K562 (cell line): ENCODE measurements at regions not wholly inside any gene's neighbourhood (a gene's known extent, or its start where the extent isn't known, plus 50 kb on each side); places are given as distances from the start of the nearest gene placed in this dataset.

Experiments used
- ATAC-seq: fragments of 200-7000 bp; cut with Tn5 transposase; 3 replicates; pipeline ENCODE4 v1.9.1; 2020; ENCODE audit warnings: moderate library complexity
- BruUV-seq: library from RNA; stranded (reverse); fragments of 400-500 nt; replicated peaks from 2 replicates; lab custom pipeline; 2021; lab: Mats Ljungman, UMichigan
- CTCF ChIA-PET: fragments of 300-600 bp; formaldehyde crosslinking; extraction: SDS; loops from one replicate; lab custom pipeline; 2021; ENCODE audit warnings: low intra/inter-chr PET ratio; lab: Yijun Ruan, JAX
- POLR2A ChIA-PET: fragments of 300-600, 350-650 bp; sonication (Branson Sonifier 250); formaldehyde crosslinking; extraction: SDS; loops from one replicate; lab custom pipeline; 2021; ENCODE audit warnings: antibody characterized with exemption, inconsistent platforms; lab: Yijun Ruan, JAX
- DNase-seq, 4 experiments: peaks; one replicate each; pipeline versions ENCODE4 v3.0.0 to v3.0.0-alpha.2; 2011 to 2018; ENCODE audit warnings: low spot score in 3 of 4, mixed read lengths in 3 of 4; ENCODE audit errors: extremely low read depth in 1 of 4
- FAIRE-seq: peaks from 2 replicates; lab custom pipeline; 2011; peaks lifted over from hg19 to GRCh38; lab: Jason Lieb, UNC
- H2AFZ ChIP-seq: 2 replicates; pipeline ENCODE4 v1.6.0; 2011; ENCODE audit warnings: low read depth, low read length, control low read depth, inconsistent platforms
- H3K27ac ChIP-seq: fragments of 200-600 bp; 3 replicates; pipeline ENCODE4 v1.8.0; 2011; ENCODE audit warnings: low read depth, mild to moderate bottlenecking, control low read depth, inconsistent platforms, low read length, moderate library complexity, mixed read lengths; ENCODE audit errors: extremely low read depth
- H3K27me3 ChIP-seq, 2 experiments: fragments of 300-600 bp in 1 of 2; 2 replicates in 1 of 2; 3 replicates in 1 of 2; pipeline versions ENCODE4 v1.6.0 to v1.8.0; 2011; ENCODE audit warnings: inconsistent platforms in 2 of 2, low read length in 2 of 2, mild to moderate bottlenecking in 1 of 2, mixed read lengths in 1 of 2, moderate library complexity in 1 of 2; ENCODE audit not compliant: control insufficient read depth in 2 of 2, insufficient read depth in 2 of 2
- H3K36me3 ChIP-seq: fragments of 300-600 bp; 3 replicates; pipeline ENCODE4 v1.8.0; 2011; ENCODE audit warnings: mild to moderate bottlenecking, low read length, inconsistent platforms; ENCODE audit not compliant: control insufficient read depth, insufficient read depth
- H3K4me1 ChIP-seq, 2 experiments: fragments of 200-600 bp in 1 of 2; replicated peaks in 1 of 2; 2 replicates in 1 of 2; 3 replicates in 1 of 2; pipeline versions ENCODE4 v1.5.1 to v1.8.0; 2011; ENCODE audit warnings: inconsistent platforms in 2 of 2, low read length in 2 of 2, mild to moderate bottlenecking in 1 of 2, mixed read lengths in 1 of 2, moderate library complexity in 1 of 2; ENCODE audit not compliant: control insufficient read depth in 2 of 2, insufficient read depth in 2 of 2
- H3K4me2 ChIP-seq: 2 replicates; pipeline ENCODE4 v1.6.1; 2011; ENCODE audit warnings: low read length, control low read depth, inconsistent platforms, mixed read lengths; ENCODE audit not compliant: insufficient read depth
- H3K4me3 ChIP-seq: fragments of 200-600 bp; sonication (generic), shearing (Covaris generic); 2 replicates; pipeline ENCODE4 v1.5.1; 2016; ENCODE audit warnings: control low read depth, inconsistent platforms
- H3K79me2 ChIP-seq: fragments of 200-600 bp; 3 replicates; pipeline ENCODE4 v1.8.0; 2011; ENCODE audit warnings: low read length, inconsistent platforms; ENCODE audit not compliant: control insufficient read depth, insufficient read depth
- H3K9ac ChIP-seq, 2 experiments: 2 replicates each; pipeline versions ENCODE4 v1.6.0 to v1.6.1; 2011; ENCODE audit warnings: low read depth in 2 of 2, low read length in 2 of 2, control low read depth in 1 of 2, inconsistent platforms in 1 of 2, mild to moderate bottlenecking in 1 of 2, mixed read lengths in 1 of 2; ENCODE audit not compliant: insufficient read depth in 1 of 2
- H3K9me1 ChIP-seq: one replicate; pipeline ENCODE4 v1.6.0; 2011; ENCODE audit warnings: inconsistent platforms, mild to moderate bottlenecking, low read length, moderate library complexity; ENCODE audit not compliant: control insufficient read depth, insufficient read depth
- H3K9me3 ChIP-seq: replicated peaks from 2 replicates; pipeline ENCODE4 v1.5.1; 2011; ENCODE audit warnings: low read depth, low read length, inconsistent platforms; ENCODE audit not compliant: control insufficient read depth, insufficient read depth
- H4K20me1 ChIP-seq: replicated peaks from 2 replicates; pipeline ENCODE4 v1.6.1; 2011; ENCODE audit warnings: low read length, inconsistent platforms, mixed read lengths; ENCODE audit not compliant: control insufficient read depth, insufficient read depth
- TEAD1 ChIP-seq, 2 experiments: fragments of 450-650 bp in 1 of 2; sonication (generic) in 1 of 2; formaldehyde crosslinking; IDR thresholded peaks; 2 replicates each; pipeline versions ENCODE4 v1.4.0 to v1.8.0; 2020 to 2022; ENCODE audit warnings: mild to moderate bottlenecking in 2 of 2, missing genetic modification reagents in 1 of 2
- TEAD4 ChIP-seq, 2 experiments: sonication (generic) in 1 of 2; formaldehyde crosslinking in 1 of 2; IDR thresholded peaks; 2 replicates each; pipeline versions ENCODE4 v1.6.1 to v1.8.0; 2012 to 2022; ENCODE audit warnings: borderline replicate concordance in 1 of 2, inconsistent platforms in 1 of 2, low read length in 1 of 2, mild to moderate bottlenecking in 1 of 2, missing genetic modification reagents in 1 of 2
- WGBS: fragments of 100-300 bp; shearing (Covaris generic); methylation state at CpG from one replicate; pipeline ENCODE4 v1.1.6; 2016; ENCODE audit warnings: low coverage, mixed read lengths; ENCODE audit not compliant: insufficient coverage; ENCODE audit errors: missing lambda C conversion rate; 5-methylcytosine and 5-hydroxymethylcytosine counted together
- in situ Hi-C: fragments of 300-500 bp; cut with MboI; formaldehyde crosslinking; loops from 4 replicates; pipeline ENCODE4 v1.15.0; 2018; ENCODE audit warnings: inconsistent platforms, mixed read lengths
- intact Hi-C: fragments of 100-400 bp; cut with micrococcal nuclease; formaldehyde crosslinking; loops from 2 replicates; pipeline ENCODE4 v1.14.2; 2022
- TF ChIP-seq, protein P1 (sequence below), 3 experiments: fragments of 200-800 bp in 1 of 3; fragments of 250-450 bp in 1 of 3; fragments of 450-650 bp in 1 of 3; sonication (Bioruptor Pico) in 1 of 3; sonication (Bioruptor generic) in 1 of 3; formaldehyde crosslinking in 1 of 3; IDR thresholded peaks; 2 replicates each; pipeline versions ENCODE4 v1.6.1 to v1.8.0; 2016 to 2022; ENCODE audit warnings: mild to moderate bottlenecking in 2 of 3, missing genetic modification characterization in 2 of 3, missing compliant biosample characterization in 1 of 3, moderate library complexity in 1 of 3
- TF ChIP-seq, protein P2 (sequence below): fragments of 200-600 bp; sonication (generic); IDR thresholded peaks from one replicate; pipeline ENCODE4 v1.6.1; 2012; ENCODE audit warnings: mild to moderate bottlenecking, low read depth, low read length, inconsistent platforms
- TF ChIP-seq, protein P3 (sequence below): sonication (generic); formaldehyde crosslinking; IDR thresholded peaks from 2 replicates; pipeline ENCODE4 v1.8.1; 2022; ENCODE audit warnings: missing genetic modification reagents

DNA sequence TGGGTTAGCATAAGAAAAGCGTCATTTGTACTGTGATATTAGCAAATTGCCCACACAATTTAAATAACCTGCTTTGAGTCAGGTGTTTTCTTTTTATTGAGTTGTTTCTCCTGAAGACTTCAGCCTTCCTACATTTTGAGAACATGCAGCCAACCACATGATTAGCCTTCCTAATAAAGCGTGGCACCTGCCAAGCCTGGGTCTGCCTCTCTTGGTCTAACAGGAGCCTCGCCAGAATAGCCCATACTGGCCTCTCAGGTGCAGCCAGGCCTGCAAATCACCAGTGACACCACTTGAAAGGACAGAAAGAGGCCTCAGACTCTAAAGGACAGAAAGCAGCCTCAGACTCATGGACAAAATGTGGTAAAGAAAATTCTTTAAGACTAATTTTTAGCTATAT, 653.8 kb downstream of the BCL11A start:
- Histone ChIP-seq H3K79me2 (no peaks in the 10 kb centered on the region), H2AFZ (no peak overlapping the region), H3K4me2 (no peak overlapping the region), H3K27ac (no peak overlapping the region), H3K36me3 (no peaks in the 10 kb centered on the region), H3K9me1 (no peaks in the 10 kb centered on the region), H3K4me1 (no peaks in the 10 kb centered on the region), H3K9me3 (no peaks in the 10 kb centered on the region), H4K20me1 (no peaks in the 10 kb centered on the region), H3K4me3 (no peak overlapping the region), H3K9ac (no peak overlapping the region), H3K27me3 (no peaks in the 10 kb centered on the region)
- BruUV-seq, result no TSS peak
- no peak for ATAC-seq
- DNase-seq, result no peak
- CTCF ChIA-PET, result no interaction called here
- in situ Hi-C loops (no loop called here), intact Hi-C loops (no loop called here)
- no peak for FAIRE-seq
- WGBS, result 0% methylated on average over 3 of the region's 3 CpGs
- POLR2A ChIA-PET, result no interaction called here
- TF ChIP-seq TEAD1 (CRISPR knock-in tag; IDR thresholded peaks at IDR 0.05) (no peak), TEAD4 (IDR thresholded peaks at IDR 0.05; ENCODE audit: low read length) (no peak), TEAD4 (CRISPR knock-in tag; IDR thresholded peaks at IDR 0.05; ENCODE audit: borderline replicate concordance) (no peak)
- TF ChIP-seq, protein P1, sequence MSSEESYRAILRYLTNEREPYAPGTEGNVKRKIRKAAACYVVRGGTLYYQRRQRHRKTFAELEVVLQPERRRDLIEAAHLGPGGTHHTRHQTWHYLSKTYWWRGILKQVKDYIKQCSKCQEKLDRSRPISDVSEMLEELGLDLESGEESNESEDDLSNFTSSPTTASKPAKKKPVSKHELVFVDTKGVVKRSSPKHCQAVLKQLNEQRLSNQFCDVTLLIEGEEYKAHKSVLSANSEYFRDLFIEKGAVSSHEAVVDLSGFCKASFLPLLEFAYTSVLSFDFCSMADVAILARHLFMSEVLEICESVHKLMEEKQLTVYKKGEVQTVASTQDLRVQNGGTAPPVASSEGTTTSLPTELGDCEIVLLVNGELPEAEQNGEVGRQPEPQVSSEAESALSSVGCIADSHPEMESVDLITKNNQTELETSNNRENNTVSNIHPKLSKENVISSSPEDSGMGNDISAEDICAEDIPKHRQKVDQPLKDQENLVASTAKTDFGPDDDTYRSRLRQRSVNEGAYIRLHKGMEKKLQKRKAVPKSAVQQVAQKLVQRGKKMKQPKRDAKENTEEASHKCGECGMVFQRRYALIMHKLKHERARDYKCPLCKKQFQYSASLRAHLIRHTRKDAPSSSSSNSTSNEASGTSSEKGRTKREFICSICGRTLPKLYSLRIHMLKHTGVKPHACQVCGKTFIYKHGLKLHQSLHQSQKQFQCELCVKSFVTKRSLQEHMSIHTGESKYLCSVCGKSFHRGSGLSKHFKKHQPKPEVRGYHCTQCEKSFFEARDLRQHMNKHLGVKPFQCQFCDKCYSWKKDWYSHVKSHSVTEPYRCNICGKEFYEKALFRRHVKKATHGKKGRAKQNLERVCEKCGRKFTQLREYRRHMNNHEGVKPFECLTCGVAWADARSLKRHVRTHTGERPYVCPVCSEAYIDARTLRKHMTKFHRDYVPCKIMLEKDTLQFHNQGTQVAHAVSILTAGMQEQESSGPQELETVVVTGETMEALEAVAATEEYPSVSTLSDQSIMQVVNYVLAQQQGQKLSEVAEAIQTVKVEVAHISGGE (CRISPR knock-in tag; IDR thresholded peaks at IDR 0.05), result no peak
- TF ChIP-seq, protein P2, sequence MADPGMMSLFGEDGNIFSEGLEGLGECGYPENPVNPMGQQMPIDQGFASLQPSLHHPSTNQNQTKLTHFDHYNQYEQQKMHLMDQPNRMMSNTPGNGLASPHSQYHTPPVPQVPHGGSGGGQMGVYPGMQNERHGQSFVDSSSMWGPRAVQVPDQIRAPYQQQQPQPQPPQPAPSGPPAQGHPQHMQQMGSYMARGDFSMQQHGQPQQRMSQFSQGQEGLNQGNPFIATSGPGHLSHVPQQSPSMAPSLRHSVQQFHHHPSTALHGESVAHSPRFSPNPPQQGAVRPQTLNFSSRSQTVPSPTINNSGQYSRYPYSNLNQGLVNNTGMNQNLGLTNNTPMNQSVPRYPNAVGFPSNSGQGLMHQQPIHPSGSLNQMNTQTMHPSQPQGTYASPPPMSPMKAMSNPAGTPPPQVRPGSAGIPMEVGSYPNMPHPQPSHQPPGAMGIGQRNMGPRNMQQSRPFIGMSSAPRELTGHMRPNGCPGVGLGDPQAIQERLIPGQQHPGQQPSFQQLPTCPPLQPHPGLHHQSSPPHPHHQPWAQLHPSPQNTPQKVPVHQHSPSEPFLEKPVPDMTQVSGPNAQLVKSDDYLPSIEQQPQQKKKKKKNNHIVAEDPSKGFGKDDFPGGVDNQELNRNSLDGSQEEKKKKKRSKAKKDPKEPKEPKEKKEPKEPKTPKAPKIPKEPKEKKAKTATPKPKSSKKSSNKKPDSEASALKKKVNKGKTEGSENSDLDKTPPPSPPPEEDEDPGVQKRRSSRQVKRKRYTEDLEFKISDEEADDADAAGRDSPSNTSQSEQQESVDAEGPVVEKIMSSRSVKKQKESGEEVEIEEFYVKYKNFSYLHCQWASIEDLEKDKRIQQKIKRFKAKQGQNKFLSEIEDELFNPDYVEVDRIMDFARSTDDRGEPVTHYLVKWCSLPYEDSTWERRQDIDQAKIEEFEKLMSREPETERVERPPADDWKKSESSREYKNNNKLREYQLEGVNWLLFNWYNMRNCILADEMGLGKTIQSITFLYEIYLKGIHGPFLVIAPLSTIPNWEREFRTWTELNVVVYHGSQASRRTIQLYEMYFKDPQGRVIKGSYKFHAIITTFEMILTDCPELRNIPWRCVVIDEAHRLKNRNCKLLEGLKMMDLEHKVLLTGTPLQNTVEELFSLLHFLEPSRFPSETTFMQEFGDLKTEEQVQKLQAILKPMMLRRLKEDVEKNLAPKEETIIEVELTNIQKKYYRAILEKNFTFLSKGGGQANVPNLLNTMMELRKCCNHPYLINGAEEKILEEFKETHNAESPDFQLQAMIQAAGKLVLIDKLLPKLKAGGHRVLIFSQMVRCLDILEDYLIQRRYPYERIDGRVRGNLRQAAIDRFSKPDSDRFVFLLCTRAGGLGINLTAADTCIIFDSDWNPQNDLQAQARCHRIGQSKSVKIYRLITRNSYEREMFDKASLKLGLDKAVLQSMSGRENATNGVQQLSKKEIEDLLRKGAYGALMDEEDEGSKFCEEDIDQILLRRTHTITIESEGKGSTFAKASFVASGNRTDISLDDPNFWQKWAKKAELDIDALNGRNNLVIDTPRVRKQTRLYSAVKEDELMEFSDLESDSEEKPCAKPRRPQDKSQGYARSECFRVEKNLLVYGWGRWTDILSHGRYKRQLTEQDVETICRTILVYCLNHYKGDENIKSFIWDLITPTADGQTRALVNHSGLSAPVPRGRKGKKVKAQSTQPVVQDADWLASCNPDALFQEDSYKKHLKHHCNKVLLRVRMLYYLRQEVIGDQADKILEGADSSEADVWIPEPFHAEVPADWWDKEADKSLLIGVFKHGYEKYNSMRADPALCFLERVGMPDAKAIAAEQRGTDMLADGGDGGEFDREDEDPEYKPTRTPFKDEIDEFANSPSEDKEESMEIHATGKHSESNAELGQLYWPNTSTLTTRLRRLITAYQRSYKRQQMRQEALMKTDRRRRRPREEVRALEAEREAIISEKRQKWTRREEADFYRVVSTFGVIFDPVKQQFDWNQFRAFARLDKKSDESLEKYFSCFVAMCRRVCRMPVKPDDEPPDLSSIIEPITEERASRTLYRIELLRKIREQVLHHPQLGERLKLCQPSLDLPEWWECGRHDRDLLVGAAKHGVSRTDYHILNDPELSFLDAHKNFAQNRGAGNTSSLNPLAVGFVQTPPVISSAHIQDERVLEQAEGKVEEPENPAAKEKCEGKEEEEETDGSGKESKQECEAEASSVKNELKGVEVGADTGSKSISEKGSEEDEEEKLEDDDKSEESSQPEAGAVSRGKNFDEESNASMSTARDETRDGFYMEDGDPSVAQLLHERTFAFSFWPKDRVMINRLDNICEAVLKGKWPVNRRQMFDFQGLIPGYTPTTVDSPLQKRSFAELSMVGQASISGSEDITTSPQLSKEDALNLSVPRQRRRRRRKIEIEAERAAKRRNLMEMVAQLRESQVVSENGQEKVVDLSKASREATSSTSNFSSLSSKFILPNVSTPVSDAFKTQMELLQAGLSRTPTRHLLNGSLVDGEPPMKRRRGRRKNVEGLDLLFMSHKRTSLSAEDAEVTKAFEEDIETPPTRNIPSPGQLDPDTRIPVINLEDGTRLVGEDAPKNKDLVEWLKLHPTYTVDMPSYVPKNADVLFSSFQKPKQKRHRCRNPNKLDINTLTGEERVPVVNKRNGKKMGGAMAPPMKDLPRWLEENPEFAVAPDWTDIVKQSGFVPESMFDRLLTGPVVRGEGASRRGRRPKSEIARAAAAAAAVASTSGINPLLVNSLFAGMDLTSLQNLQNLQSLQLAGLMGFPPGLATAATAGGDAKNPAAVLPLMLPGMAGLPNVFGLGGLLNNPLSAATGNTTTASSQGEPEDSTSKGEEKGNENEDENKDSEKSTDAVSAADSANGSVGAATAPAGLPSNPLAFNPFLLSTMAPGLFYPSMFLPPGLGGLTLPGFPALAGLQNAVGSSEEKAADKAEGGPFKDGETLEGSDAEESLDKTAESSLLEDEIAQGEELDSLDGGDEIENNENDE, result no peak
- TF ChIP-seq, protein P3, sequence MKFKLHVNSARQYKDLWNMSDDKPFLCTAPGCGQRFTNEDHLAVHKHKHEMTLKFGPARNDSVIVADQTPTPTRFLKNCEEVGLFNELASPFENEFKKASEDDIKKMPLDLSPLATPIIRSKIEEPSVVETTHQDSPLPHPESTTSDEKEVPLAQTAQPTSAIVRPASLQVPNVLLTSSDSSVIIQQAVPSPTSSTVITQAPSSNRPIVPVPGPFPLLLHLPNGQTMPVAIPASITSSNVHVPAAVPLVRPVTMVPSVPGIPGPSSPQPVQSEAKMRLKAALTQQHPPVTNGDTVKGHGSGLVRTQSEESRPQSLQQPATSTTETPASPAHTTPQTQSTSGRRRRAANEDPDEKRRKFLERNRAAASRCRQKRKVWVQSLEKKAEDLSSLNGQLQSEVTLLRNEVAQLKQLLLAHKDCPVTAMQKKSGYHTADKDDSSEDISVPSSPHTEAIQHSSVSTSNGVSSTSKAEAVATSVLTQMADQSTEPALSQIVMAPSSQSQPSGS (CRISPR knock-in tag), result no peak
